ENCODE measurements at regions not wholly inside any gene's neighbourhood (a gene's known extent, or its start where the extent isn't known, plus 50 kb on each side); places are given as distances from the start of the nearest gene placed in this dataset.
"Not testable (repeated sequence)": the region's sequence is repeated elsewhere in the genome, so short reads cannot be mapped to it uniquely, and the experiment has no call there.

DNA sequence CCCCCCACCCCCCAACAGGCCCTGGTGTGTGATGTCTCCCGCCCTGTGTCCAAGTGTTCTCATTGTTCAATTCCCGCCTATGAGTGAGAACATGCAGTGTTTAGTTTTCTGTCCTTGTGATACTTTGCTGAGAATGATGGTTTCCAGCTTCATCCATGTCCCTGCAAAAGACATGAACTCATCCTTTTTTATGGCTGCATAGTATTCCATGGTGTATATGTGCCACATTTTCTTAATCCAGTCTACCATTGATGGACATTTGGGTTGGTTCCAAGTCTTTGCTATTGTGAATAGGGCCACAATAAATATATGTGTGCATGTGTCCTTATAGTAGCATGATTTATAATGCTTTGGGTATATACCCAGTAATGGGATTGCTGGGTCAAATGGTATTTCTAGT is 54.0 kb downstream of the ZCCHC13 start:
- DNase-seq; H3K4me3 ChIP-seq (ENCODE audit: control insufficient read depth in 1 of 2, extremely low read depth in 1 of 2, low read length in 1 of 2); POLR2A ChIA-PET; H3K9me3 Mint-ChIP-seq; ATAC-seq (replicated peaks in 1 of 4); H3K36me3 Mint-ChIP-seq; H3K36me3 ChIP-seq (ENCODE audit: control insufficient read depth in 2 of 2, extremely low read depth in 1 of 2, insufficient read depth in 1 of 2, low read length in 1 of 2); H3K4me1 Mint-ChIP-seq; H3K27ac ChIP-seq (ENCODE audit: low read length); CTCF ChIA-PET; H3K9me3 ChIP-seq; H3K27ac Mint-ChIP-seq; H3K27me3 ChIP-seq (replicated peaks in 1 of 2; ENCODE audit: control insufficient read depth in 2 of 2, extremely low read depth in 1 of 2, insufficient read depth in 2 of 2, low read length in 1 of 2); H3K4me3 Mint-ChIP-seq; H3K4me1 ChIP-seq (ENCODE audit: control insufficient read depth in 1 of 2, extremely low read depth in 1 of 2, insufficient read depth in 2 of 2, low read length in 2 of 2): not testable (repeated sequence)
- WGBS (ENCODE audit: insufficient coverage): no CpG with 5 or more reads among the region's 2 CpGs
- H3K27me3 Mint-ChIP-seq: peaks cover 3 to 17% of the 10 kb centered on the region in 2 donors

DNA sequence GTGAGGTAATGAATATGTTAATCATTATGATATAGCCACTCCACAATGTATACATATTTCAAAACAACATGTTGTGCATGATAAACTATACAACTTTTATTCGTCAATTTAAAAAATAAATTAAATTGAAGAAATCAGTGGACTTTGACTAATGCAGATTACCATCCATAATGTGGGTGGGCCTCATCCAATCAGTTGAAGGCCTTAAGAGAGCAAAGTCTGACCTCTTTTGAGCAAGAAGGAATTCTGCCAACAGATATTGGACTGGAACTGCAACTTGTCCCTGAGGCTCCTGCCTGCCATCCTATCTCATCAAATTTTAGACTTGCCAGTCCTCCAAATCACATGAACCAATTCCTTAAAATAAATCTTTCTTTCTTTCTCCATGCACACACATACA is 57.4 kb upstream of the SLC16A2 start:
- Mint-ChIP-seq H3K4me3 (no peak overlapping the region), H3K4me1 (no peaks in the 10 kb centered on the region), H3K9me3 (no peaks in the 10 kb centered on the region), H3K27ac (no peak overlapping the region), H3K36me3 (no peaks in the 10 kb centered on the region), H3K27me3 (peaks cover 0 to 12% of the 10 kb centered on the region in 2 donors)
- Histone ChIP-seq H3K36me3 (ENCODE audit: control insufficient read depth in 2 of 2, extremely low read depth in 1 of 2, insufficient read depth in 1 of 2, low read length in 1 of 2) (no peaks in the 10 kb centered on the region), H3K27me3 (replicated peaks in 1 of 2; ENCODE audit: control insufficient read depth in 2 of 2, extremely low read depth in 1 of 2, insufficient read depth in 2 of 2, low read length in 1 of 2) (peaks cover 0 to 2% of the 10 kb centered on the region in 2 experiments), H3K4me3 (ENCODE audit: control insufficient read depth in 1 of 2, extremely low read depth in 1 of 2, low read length in 1 of 2) (no peak overlapping the region), H3K9me3 (no peaks in the 10 kb centered on the region), H3K4me1 (ENCODE audit: control insufficient read depth in 1 of 2, extremely low read depth in 1 of 2, insufficient read depth in 2 of 2, low read length in 2 of 2) (no peaks in the 10 kb centered on the region), H3K27ac (ENCODE audit: low read length) (no peak overlapping the region)
- ChIA-PET CTCF (no interaction called here), POLR2A (no interaction called here)
- no CpG with 5 or more reads among the region's 1 CpG for WGBS (ENCODE audit: insufficient coverage)
- DNase-seq (no peak), ATAC-seq (replicated peaks in 1 of 4) (no peak)

GRCh38 chrX:74369666-74370065 is 51.6 kb upstream of the SLC16A2 start:
- ATAC-seq (replicated peaks in 1 of 4): no peak
- Mint-ChIP-seq H3K27ac (no peak overlapping the region), H3K27me3 (peaks cover 0 to 4% of the 10 kb centered on the region in 2 donors), H3K9me3 (no peaks in the 10 kb centered on the region), H3K4me3 (no peak overlapping the region), H3K4me1 (no peaks in the 10 kb centered on the region), H3K36me3 (no peaks in the 10 kb centered on the region)
- Histone ChIP-seq H3K4me3 (ENCODE audit: control insufficient read depth in 1 of 2, extremely low read depth in 1 of 2, low read length in 1 of 2) (no peak overlapping the region), H3K9me3 (no peaks in the 10 kb centered on the region), H3K27ac (ENCODE audit: low read length) (no peak overlapping the region), H3K4me1 (ENCODE audit: control insufficient read depth in 1 of 2, extremely low read depth in 1 of 2, insufficient read depth in 2 of 2, low read length in 2 of 2) (no peaks in the 10 kb centered on the region), H3K27me3 (replicated peaks in 1 of 2; ENCODE audit: control insufficient read depth in 2 of 2, extremely low read depth in 1 of 2, insufficient read depth in 2 of 2, low read length in 1 of 2) (no peaks in the 10 kb centered on the region), H3K36me3 (ENCODE audit: control insufficient read depth in 2 of 2, extremely low read depth in 1 of 2, insufficient read depth in 1 of 2, low read length in 1 of 2) (no peaks in the 10 kb centered on the region)
- ChIA-PET POLR2A (no interaction called here), CTCF (no interaction called here)
- no peak for DNase-seq
- WGBS (ENCODE audit: insufficient coverage): no CpG with 5 or more reads among the region's 1 CpG

DNA sequence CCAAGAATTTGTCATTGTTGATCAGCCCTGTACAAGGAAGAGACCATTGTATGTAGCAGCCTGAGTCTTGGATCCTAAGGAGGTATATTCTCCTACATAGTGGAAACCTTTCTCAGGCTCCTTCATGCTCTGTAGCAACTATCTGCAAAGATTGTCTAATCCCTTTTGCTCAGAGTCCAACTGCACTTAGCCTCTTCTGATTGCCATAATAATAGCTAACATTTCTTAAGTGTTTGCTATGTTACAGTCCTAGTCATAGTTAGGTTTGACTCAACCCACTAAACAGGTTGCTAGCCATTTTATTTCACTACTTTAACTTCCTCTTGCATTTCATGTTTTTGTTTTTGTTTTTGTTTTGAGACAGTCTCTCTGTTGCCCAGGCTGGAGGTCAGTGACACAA is 50.8 kb upstream of the SLC16A2 start:
- no peak overlapping the region for H3K27ac Mint-ChIP-seq
- POLR2A ChIA-PET: no interaction called here
- ATAC-seq (replicated peaks in 1 of 4): no peak
- Histone ChIP-seq H3K9me3 (no peaks in the 10 kb centered on the region), H3K27ac (ENCODE audit: low read length) (no peak overlapping the region), H3K36me3 (ENCODE audit: control insufficient read depth in 2 of 2, extremely low read depth in 1 of 2, insufficient read depth in 1 of 2, low read length in 1 of 2) (no peaks in the 10 kb centered on the region), H3K4me1 (ENCODE audit: control insufficient read depth in 1 of 2, extremely low read depth in 1 of 2, insufficient read depth in 2 of 2, low read length in 2 of 2) (no peaks in the 10 kb centered on the region), H3K4me3 (ENCODE audit: control insufficient read depth in 1 of 2, extremely low read depth in 1 of 2, low read length in 1 of 2) (no peak overlapping the region), H3K27me3 (replicated peaks in 1 of 2; ENCODE audit: control insufficient read depth in 2 of 2, extremely low read depth in 1 of 2, insufficient read depth in 2 of 2, low read length in 1 of 2) (no peaks in the 10 kb centered on the region)
- H3K4me3 Mint-ChIP-seq: no peak overlapping the region
- H3K9me3 Mint-ChIP-seq: no peaks in the 10 kb centered on the region
- no peaks in the 10 kb centered on the region for H3K36me3 Mint-ChIP-seq
- CTCF ChIA-PET: interaction anchor here in 1 of 2 donors (1.0 kb wide), 1 partner anchor 10 kb away, joined by 3 read pairs; no protein-coding TSS in a partner anchor
- peaks cover 0 to 4% of the 10 kb centered on the region in 2 donors for H3K27me3 Mint-ChIP-seq
- no peaks in the 10 kb centered on the region for H3K4me1 Mint-ChIP-seq
- DNase-seq: no peak

DNA sequence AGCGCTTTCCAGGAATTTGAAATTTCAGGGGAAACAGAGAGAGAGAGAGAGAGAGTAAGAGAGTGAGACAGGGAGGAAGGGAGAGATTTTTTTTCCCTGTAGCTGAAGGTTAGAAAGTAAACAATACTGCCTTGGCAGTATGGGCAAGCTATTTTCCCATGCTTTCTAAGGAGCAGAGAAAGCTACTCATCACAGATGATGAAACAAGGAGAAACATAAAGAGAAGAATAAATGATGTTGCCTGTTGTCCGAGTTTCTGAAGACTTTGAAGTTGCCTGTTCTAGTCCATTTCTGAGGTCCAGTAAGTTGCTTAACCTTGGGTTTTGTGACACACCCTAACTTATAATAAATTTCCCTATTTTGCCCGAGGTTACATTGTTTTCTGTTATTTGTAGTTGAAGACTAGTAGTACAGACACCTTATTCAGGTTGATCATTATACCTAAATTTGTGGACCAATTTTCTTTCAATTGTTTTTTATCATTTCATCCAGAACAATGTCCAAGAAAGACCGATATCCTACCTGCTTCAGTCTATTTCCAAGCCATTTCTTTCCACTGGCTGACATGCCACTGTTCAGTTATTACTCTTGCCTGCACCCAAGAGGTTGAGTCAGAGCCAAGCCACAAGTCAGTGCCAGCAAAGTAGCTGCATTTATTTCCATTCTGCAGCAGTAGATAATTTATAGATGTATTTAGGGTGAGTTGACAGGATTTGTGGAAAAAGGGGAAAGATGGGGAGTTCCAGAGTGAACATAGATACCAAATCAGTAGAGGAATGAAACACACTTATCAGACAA is 49.7 kb upstream of the SLC16A2 start:
- no peak for DNase-seq
- Mint-ChIP-seq H3K4me3 (no peak overlapping the region), H3K27ac (no peak overlapping the region), H3K4me1 (no peaks in the 10 kb centered on the region), H3K27me3 (peaks cover 0 to 4% of the 10 kb centered on the region in 2 donors), H3K36me3 (no peaks in the 10 kb centered on the region), H3K9me3 (no peaks in the 10 kb centered on the region)
- ChIA-PET CTCF (interaction anchor here in 1 of 2 donors (1.0 to 1.2 kb wide), 3 partner anchors 9 to 11 kb away, joined by 3 to 5 read pairs (median 3); no protein-coding TSS in a partner anchor), POLR2A (no interaction called here)
- Histone ChIP-seq H3K4me1 (ENCODE audit: control insufficient read depth in 1 of 2, extremely low read depth in 1 of 2, insufficient read depth in 2 of 2, low read length in 2 of 2) (no peaks in the 10 kb centered on the region), H3K4me3 (ENCODE audit: control insufficient read depth in 1 of 2, extremely low read depth in 1 of 2, low read length in 1 of 2) (no peak overlapping the region), H3K36me3 (ENCODE audit: control insufficient read depth in 2 of 2, extremely low read depth in 1 of 2, insufficient read depth in 1 of 2, low read length in 1 of 2) (no peaks in the 10 kb centered on the region), H3K27ac (ENCODE audit: low read length) (no peak overlapping the region), H3K9me3 (no peaks in the 10 kb centered on the region), H3K27me3 (replicated peaks in 1 of 2; ENCODE audit: control insufficient read depth in 2 of 2, extremely low read depth in 1 of 2, insufficient read depth in 2 of 2, low read length in 1 of 2) (no peaks in the 10 kb centered on the region)
- WGBS (ENCODE audit: insufficient coverage): no CpG with 5 or more reads among the region's 4 CpGs
- no peak for ATAC-seq (replicated peaks in 1 of 4)

Data from T-cell (primary cell).